DMS79 treated with DMSO at 0.1 percent for 48 hours (cell line): ENCODE measurements at regions not wholly inside any gene's neighbourhood (a gene's known extent, or its start where the extent isn't known, plus 50 kb on each side); places are given as distances from the start of the nearest gene placed in this dataset.

Experiments
- DNase-seq: peaks from one replicate; lab custom pipeline; 2025; lab: John Stamatoyannopoulos, UW

DNA sequence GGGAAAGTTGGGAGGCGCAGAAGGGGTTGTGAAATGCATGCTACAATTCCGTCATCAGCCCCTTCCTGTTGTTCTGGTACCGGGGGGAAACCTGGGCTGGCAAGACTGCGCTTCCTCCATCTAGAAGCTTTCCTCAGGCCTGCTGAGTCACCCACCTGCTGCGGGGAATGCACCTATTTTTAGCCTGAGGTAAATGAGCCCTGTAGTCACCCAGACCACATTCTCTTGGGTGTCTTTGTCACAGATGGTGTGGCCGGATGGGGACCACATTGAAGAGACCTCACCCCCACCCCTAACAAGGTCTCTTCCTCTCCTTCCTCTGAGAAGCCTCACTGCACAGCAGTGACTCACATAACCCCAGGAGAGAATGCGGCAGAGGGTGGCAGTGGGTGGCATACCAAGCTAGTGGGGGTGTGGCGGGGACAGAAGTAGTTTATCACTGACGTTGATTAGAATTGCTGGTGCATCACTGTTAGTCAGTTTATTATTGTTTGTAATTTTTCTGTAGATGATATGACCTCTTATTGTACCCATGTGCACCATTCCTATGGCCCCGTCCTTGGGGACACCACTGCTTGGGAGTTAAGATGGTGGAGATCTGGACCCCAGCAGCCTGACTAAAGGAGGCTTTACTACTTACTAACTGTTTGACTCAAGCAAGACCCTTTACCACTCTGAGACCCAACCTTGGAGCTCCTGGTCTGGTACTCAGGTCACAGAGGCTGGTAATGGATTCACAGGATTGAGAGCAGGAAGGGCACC lies 83.0 kb upstream of the DUSP5 start:
- no peak for DNase-seq

DNA sequence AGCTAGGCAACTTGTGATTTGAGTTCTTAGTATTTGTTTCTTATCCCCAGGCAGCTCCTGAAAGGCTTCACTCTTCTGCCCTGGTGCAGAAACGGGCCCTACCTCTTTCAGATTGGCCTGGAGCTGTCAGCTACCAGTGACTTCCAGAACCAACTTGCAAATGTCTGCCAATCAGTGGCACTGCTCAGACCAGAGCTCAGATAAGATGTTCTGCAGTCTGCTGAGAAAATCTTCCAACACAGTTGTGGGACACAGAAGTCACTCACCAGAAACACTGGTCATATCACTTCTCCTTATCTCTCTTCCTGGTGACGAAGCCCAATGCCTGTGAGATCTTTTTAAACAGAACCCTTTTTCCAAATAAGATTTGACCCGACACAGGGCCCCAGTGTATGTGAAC lies 81.9 kb upstream of the DUSP5 start:
- no peak for DNase-seq

DNA sequence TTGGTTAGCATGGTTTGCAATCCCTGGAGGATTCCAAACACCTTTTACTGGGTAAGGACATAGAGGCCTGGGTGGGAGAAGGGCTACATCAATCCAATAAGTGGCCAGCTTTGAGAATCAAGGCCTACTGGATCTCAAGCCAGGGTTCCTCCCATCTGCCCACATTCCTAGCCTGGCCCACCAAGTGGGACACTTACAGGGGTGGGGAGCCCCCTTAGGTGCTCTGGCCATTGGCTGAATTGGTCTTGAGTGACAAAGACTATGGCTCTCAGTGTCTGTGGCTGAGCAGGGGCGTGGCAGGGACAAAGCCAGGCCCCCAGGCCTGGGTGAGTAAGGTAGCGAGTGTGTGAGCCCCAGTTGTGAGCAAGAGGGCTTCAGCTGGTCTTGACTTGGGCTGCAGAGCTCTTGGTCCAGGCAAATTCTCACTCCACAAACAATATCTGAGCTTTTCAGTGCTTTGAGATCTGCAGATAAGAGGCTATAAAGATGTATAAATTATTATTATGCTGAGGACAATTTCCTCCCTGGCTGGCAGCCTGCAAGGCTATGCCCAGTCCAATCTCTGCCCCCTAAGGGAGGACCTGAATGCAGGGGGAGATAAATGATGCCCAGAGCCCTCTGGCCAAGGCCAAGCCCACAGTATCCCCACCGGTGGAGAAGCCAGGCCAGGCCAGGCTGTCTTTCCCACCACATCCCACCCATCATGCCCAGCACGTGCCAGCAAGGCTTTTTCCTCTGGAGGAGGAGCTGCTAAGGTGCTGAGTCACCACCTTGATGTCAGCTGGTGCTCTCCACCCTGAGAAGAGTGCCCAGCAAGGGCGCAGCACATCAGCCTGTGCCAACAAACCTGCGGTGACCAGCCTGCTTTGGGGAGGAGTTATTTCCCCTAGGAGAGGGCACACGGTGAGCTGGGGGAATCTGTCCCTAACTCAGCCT lies 80.7 kb upstream of the DUSP5 start:
- DNase-seq, result no peak

DNA sequence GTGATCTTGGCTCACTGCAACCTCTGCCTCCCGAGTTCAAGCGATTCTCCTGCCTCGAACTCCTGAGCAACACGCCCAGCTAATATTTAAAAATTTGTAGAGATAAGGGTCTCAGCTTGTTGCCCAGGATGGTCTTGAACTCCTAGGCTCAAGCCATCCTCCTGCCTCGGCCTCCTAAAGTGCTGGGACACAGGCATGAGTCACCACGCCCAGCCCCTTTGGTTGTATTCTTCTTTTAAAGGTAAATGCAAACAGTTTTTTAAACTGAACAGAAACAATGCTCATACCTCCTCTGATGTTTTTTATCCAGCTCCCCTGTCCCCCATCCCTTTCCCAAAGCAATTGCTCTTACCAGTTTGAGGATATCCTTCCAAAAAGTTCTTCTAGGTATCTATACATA lies 79.5 kb upstream of the DUSP5 start:
- no peak for DNase-seq

DNA sequence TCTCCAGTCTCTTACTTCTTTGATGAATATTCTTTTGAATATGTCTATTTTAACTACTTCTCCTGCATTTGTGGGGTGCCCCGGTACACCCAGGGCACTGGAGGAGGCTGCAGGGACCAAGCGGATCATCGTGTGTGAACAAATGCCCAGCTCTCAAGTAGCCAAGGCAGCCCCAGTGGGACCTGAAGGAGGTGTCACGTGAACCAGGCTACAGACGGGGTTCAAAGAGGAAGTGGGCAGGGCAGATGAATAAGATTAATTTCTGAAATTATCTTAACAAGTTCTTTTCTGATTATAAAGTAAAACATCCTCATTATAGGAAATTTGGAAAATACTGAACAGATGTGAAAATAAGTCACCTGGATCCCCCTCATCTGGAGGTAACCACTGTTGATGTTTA lies 78.4 kb upstream of the DUSP5 start:
- no peak for DNase-seq

DNA sequence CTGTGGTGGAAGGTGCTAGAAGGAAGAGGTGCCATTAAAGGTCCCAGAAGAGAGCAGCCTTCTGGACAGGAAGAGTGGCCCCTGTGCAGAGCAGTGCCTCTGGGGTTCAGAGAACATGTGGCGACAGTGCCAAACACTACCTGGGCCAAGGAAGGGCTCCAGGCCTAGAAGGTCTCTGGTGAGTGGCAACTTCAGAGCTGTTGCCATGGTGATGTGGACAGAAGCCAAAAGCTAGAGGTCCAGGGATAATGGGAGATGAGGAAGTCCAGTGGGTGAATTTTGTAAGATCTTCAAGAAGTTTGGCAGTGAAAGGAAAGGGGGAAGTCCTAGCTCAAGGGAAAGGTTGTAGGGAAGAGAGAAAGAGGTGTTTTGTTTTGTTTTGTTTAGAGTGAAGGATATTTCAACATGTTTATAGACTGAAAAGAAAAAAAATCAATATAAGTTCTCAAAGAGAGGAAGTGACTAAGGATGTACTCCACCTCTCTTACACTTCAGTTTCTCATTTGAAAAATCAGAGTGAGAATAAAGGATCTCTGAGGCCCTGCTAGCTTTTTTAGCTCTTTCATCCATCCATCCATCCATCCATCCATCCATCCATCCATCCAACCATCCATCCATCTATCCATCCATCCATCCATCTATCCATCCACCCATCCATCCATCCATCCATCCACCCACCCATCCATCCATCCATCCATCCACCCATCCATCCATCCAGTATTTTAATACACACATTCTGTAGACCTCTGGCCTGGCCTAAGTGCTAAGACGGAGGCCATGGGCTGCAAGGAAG lies 77.1 kb upstream of the DUSP5 start:
- peak; percentile 37 for DNase-seq

DNA sequence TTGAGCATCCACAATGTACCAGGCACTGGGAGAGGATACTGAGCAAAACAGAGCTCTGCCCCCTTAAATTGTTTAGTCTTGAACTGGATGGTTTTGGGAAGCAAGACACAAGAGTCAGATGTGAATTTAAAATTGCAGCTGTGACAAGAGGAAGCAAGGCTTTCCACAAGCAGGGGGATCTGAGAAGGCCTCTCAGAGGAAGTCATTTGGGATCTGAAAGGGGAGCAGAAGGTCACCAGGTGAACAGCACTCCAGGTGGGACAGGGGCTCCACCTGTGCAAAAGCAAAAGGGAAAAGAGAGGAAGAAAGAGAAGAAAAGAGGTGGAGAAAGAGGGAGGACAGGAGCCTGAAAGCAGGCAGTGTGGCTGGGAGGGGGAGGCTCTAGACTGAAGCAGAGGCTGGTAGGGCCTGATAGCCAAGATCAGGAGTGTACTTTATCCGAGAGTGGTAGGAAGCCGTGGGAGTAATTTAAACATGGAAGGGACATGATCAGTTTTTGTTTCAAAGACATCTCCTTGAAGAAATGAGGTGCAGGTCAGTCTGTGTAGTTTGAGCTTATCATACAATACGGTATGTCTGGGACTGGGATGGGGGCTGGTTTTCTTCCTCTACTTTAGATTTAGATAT lies 76.1 kb upstream of the DUSP5 start:
- no peak for DNase-seq

DNA sequence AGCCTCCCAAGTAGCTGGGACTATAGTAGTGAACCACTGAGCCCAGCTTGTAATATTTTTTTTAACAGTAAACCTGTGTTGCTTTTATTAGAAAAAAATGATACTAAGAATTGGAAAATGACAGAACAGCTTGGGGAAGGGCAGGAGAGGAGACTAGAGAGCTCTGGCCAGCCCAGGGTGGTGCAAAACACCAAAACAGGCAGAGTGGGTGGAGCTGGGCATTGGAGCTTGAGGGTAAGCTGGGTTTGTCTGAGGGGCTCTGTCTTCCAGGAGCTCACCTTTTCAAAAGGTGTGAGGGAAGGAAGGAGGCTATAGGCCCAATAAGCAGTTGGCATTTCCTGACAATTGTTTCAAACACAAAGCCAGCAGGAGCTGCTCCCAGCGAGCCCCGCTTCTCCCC lies 75.2 kb upstream of the DUSP5 start:
- no peak for DNase-seq

DNA sequence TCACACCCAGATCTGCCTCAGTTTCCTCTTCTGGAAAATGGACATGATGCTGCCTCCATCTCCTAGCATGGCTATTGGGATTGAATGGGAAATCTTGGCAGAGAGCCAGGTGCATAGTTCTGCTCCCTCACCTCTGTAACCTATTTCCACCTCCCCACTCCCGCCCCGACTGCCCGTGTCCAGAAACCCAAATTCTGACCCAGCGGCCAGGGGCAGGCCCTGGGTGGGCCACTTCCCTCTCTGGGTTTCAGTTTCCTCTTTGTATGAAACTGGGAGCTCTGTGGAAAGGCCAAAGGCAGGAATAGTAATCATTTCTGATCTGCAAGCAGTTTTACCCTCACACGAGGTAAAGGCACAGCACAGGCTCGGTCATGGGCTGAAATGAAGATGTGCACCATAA lies 74.1 kb upstream of the DUSP5 start:
- no peak for DNase-seq

DNA sequence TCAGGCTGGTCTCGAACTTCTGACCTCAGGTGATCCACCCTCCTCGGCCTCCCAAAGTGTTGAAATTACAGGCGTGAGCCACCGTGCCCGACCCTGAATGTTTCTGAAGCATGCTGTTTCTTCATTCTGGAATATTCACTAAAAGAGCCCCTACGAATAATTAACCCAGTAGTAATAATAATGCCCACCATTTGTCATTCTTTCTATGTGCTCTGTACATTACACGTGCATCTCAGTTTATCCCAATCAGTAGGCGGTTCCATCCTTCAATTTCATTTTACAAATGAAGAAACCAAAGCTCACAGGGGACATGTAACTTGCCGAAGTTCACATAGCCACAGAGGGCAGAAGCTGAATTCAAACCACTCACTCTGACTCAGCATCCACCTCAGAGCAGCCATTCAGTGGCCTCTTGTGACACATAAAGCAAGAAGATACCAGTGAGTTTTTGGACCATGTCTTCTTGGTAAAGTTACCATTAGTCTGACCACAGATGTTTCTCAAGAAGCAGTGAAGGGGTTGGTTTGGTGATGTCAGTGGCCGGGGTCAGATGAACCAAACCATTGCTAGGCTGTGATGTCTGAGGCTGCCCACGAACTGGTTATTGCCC lies 71.9 kb upstream of the DUSP5 start:
- no peak for DNase-seq

DNA sequence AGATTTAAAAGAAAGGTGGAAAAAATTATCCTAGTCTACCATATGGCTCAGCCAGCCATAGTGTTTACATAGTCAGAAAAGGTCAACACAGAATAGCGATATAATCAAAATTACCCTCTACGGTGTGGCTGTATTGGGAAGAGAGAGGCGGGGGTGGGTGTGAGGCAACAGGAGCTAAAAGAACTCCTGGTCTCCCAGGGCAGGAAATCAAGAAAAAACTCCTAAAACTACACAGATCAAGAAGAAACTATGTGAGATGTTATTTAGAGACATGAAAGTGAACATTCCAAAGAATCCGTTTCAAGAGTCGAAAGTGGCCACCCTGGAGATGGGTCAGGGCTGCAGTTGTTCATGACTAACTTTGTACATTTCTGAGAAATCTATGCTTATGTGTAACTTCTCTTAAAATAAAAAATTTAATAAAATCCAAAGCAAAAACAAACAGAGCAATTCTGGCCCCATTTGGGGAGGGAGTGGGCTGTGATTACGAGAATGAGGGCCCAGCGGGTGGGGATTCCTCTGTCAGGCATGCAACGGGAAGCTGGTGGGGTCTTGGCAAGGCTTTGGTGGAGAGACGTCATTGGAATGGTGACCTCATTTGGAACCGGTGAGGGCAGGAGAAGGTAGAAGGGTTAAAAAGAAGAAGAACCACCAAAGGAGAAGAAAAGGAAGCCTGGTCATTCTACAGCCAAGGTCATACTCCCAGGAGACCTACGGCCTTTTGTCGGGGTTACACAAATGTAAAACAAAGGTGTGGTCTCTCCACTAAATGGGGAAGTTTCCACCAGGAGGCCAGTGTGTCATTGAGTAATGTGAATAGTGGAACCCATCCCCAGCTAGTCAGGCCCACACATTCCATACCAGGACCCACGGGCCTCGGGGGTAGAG lies 71.2 kb upstream of the DUSP5 start:
- no peak for DNase-seq

DNA sequence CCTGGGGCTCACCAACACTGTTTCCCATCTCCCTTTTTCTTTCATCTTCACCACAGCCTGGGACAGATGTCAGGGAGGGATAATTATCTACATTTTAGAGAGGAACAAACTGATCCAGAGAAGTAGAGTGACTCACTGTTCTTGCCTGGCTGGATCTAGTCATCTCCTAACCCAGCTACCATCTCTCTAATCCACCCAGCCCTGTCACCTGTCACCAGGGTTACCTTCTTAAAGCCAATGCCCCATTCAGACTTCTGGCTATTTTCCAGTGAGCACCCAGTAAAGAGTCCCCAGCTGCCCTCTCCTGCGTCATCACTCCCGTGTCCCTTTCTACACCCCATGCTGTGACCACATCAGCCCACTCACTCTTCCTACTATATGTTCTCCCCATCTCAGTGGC lies 68.4 kb upstream of the DUSP5 start:
- DNase-seq, result no peak

DNA sequence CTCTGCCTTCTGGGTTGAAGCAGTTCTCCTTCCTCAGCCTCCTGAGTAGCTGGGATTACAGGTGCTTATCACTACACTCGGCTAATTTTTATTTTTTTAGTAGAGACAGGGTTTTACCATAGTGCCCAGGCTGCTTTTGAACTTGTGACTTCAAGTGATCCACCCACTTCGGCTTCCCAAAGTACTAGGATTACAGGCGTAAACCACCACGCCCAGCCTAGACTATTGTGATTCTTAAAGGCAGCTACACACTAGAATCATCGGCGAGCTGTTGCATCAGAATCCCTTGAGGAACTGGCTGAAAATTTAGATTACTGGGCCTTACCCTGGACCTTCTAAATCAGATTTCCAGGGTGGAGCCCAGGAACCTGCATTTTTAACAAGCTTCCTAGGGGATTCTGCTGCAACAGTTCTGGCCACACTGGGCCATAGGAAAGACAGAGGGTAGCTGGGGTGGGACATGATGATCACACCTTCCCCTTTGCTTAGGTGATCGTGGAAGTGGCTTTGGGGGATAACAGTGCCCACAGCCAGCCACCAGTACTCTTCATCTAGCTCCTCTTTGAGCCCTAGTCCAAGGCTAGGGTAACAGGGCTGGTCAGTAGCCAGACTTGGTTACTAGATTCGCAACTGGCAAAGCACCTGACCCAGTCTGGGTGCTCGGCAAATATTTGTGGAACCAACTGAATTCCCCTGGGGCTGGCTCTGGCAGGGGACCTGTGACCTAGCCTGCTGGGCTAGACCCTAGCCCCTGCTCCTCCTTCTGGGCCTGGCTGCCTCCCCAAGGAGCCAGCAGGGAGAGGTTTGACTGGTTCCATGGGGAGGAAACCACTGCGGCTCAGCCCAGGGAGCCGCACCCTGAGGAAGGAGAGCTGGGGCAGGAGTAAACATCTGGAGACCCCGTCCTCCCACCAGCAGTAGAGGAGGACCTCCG lies 67.1 kb upstream of the DUSP5 start:
- DNase-seq, result no peak

DNA sequence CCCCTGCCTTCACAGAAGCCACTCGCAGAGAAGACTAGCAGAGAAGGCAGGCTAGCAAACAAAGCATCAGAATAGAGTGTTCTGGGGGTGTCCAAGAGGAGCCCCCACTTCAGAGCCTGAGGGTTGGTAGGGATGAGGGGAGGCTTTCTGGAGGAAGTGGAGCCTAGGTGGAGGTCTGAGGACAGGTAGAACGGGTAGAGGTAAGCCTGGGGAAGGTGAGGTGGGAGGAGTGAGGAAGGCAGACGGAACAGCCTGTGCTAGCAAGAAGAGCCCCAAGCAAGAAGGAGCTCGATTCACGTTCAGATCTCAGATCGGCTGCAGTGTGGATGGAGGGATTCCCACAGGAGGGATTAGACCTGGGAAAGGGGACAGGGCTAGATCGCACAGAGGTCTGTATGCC lies 66.0 kb upstream of the DUSP5 start:
- DNase-seq, result no peak

DNA sequence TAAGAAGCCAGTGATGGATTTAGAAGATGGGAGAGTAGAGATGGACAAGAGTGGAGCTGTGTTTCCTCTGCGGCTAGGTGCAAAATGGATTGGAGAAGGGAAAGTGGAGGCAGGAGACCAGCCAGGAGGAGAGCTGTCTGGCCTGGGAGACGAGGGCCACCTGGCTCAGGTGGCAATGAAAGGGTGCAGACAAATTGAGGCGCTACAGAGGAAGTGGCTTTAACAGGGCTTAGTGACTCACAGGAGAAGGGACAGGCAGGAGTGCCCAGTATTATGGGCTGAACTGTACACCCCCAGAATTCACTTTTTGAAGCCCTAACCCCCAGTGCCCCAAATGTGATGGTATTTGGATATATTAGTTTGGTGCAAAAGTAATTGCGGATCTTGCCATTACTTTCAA lies 65.6 kb upstream of the DUSP5 start:
- DNase-seq, result no peak

DNA sequence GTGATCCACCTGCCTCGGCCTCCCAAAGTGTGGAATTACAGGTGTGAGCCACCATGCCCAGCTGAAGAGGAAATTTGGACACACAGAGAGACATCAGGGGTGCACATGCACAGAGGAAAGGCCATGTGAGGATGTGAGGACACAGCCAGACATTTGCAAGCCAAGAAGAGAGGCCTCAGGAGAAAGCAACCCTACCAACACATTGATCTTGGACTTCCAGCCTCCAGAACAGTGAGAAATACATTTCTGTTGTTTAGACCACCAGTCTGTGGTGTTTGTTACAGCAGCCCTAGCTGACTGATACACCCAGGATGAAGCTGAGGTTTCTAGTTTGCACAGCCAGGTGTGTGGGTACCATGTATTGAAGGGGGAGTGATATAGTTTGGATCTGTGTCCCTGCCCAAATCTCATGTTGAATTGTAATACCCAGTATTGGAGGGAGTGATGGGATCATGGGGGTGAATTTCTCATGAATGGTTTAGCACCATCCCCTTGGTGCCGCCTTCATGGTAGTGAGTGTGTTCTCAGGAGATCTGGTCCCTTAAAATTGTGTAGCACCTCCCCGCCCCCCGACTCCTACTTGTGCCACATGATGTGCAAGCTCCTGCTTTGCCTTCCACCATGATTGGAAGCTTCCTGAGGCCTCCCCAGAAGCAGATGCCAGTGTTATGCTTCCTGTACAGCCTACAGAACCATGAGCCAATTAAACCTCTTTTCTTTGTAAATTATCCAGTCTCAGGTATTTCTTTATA lies 64.7 kb upstream of the DUSP5 start:
- DNase-seq, result no peak

DNA sequence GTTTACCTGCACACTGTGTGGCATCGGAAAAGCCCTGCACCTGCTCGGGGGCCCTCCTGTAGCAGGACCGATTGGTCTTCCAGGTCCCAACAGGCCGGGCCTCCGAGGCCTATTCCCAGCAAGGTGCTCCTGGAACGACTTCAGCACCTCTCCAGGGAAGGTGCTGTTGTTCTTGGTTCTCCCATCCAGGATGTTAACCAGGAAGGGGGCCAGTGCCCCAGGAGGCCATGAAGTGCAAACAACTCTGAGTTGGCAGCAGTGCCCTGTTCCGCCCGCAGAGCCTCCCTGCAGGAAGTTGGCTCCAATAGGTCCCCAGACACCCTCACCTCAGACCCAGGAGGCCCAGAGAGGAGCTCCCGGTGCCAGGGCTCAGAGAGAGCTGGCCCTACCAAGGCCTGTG lies 64.0 kb upstream of the DUSP5 start:
- DNase-seq, result no peak

DNA sequence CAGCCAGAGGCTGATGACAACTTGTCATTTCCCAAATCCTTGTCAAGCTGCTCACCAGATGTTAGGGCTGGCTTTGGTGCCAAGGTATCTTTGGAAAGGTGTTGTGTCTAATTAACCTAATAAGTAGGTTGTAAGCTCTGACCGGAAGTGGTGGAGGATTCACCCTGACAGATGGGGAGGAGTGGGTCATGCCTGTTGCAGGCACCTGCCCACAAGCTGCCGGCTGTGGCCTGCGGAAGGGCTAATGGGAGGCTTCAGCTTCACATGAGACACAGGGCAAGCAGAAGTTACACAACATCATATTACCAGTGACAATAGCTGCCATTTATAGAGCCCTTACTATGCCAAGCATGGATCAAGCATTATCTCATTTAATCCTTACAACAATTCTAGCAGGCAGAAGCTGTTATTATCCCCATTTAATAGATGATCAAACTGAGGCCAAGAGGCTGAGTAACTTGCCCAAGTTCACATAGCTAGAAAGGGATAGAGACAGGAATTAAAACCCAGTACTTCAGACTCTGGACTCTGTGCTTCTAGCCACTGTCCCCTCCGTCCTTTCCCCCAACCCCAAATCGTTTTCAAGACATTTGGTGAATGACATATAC lies 63.1 kb upstream of the DUSP5 start:
- no peak for DNase-seq
